ENCODE measurements at regions not wholly inside any gene's neighbourhood (a gene's known extent, or its start where the extent isn't known, plus 50 kb on each side); places are given as distances from the start of the nearest gene placed in this dataset.
"Not testable (repeated sequence)": the region's sequence is repeated elsewhere in the genome, so short reads cannot be mapped to it uniquely, and the experiment has no call there.

- TF ChIP-seq CTCF (IDR thresholded peaks at IDR 0.05; ENCODE audit: low read depth, low read length), result no peak
- H3K4me3 ChIP-seq (ENCODE audit: low read depth, low read length), result no peak overlapping the region
- in situ Hi-C loops (cut with HindIII; ENCODE audit: low sequenced_read_pairs), result no loop called here
- no peak for DNase-seq (ENCODE audit: low read depth, low spot score)
These were observed 550.5 kb upstream of the COBL start for GRCh38 chr7:51867117-51867516.

GRCh38 chr7:51860305-51860704 lies 543.7 kb upstream of the COBL start:
- no peak for DNase-seq (ENCODE audit: low read depth, low spot score)
- no peak overlapping the region for H3K4me3 ChIP-seq (ENCODE audit: low read depth, low read length)
- no peak for TF ChIP-seq CTCF (IDR thresholded peaks at IDR 0.05; ENCODE audit: low read depth, low read length)
- in situ Hi-C loops (cut with HindIII; ENCODE audit: low sequenced_read_pairs), result no loop called here

- in situ Hi-C loops (cut with HindIII; ENCODE audit: low sequenced_read_pairs), result no loop called here
- H3K4me3 ChIP-seq (ENCODE audit: low read depth, low read length), result no peak overlapping the region
- DNase-seq (ENCODE audit: low read depth, low spot score), result no peak
- TF ChIP-seq CTCF (IDR thresholded peaks at IDR 0.05; ENCODE audit: low read depth, low read length), result no peak
These were observed 533.5 kb upstream of the COBL start for GRCh38 chr7:51850126-51850525.

- in situ Hi-C loops (cut with HindIII; ENCODE audit: low sequenced_read_pairs), result no loop called here
These were observed 531.0 kb upstream of the COBL start for GRCh38 chr7:51847461-51848134.

DNA sequence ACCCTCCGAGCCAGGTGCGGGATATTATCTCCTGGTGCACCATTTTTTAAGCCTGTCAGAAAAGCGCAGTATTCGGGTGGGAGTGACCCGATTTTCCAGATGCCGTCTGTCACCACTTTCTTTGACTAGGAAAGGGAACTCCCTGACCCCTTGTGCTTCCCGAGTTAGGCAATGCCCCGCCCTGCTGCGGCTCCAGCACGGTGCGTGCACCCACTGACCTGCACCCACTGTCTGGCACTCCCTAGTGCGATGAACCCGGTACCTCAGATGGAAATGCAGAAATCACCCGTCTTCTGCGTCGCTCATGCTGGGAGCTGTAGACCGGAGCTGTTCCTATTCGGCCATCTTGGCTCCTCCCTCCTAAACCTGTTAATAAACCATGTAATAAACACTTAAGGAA lies 522.5 kb upstream of the COBL start:
- in situ Hi-C loops (cut with HindIII; ENCODE audit: low sequenced_read_pairs), result not testable (repeated sequence)

More at GRCh38 chr7:51847461-51848134, 531.0 kb upstream of the COBL start:
- H3K4me3 ChIP-seq (ENCODE audit: low read depth, low read length), result no peak overlapping the region
- DNase-seq (ENCODE audit: low read depth, low spot score), result no peak
- TF ChIP-seq CTCF (IDR thresholded peaks at IDR 0.05; ENCODE audit: low read depth, low read length), result no peak

GRCh38 chr7:51827631-51828030 lies 511.0 kb upstream of the COBL start:
- in situ Hi-C loops (cut with HindIII; ENCODE audit: low sequenced_read_pairs), result no loop called here
- no peak for DNase-seq (ENCODE audit: low read depth, low spot score)
- TF ChIP-seq CTCF (IDR thresholded peaks at IDR 0.05; ENCODE audit: low read depth, low read length), result no peak

More for the DNA sequence above, 522.5 kb upstream of the COBL start:
- not testable (repeated sequence) for DNase-seq (ENCODE audit: low read depth, low spot score); H3K4me3 ChIP-seq (ENCODE audit: low read depth, low read length)

DNA sequence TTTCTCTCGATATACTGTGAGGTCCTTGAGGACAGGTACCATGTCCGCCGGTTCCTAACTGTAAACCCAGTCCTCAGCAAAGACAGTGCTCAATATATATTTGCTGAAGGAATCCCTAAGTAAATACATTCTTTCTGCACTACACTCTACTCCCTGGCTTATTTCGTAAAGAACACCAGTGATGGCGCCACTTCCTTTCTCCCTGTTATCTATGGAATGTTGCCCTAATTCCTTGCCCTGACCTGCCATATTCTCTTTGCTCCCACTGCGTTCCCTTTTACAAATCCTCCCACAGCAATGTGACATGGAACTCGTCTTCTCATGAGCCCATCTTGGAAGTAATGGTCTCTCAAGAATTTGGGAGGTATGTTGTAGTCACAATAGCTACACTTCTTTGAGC lies 507.4 kb upstream of the COBL start:
- no peak for DNase-seq (ENCODE audit: low read depth, low spot score)
- in situ Hi-C loops (cut with HindIII; ENCODE audit: low sequenced_read_pairs), result no loop called here
- H3K4me3 ChIP-seq (ENCODE audit: low read depth, low read length), result no peak overlapping the region
- no peak for TF ChIP-seq CTCF (IDR thresholded peaks at IDR 0.05; ENCODE audit: low read depth, low read length)

More at GRCh38 chr7:51827631-51828030, 511.0 kb upstream of the COBL start:
- no peak overlapping the region for H3K4me3 ChIP-seq (ENCODE audit: low read depth, low read length)
